HEK293T (cell line): ENCODE measurements at regions not wholly inside any gene's neighbourhood (a gene's known extent, or its start where the extent isn't known, plus 50 kb on each side); places are given as distances from the start of the nearest gene placed in this dataset.

Source experiments
- CTCF ChIA-PET: fragments of 350-600 bp; formaldehyde crosslinking; extraction: SDS; loops from one replicate; lab custom pipeline; 2021; ENCODE audit warnings: antibody characterized with exemption, inconsistent platforms; lab: Yijun Ruan, JAX
- POLR2A ChIA-PET: fragments of 350-600 bp; formaldehyde crosslinking; extraction: SDS; loops from one replicate; lab custom pipeline; 2020; ENCODE audit warnings: antibody characterized with exemption, inconsistent platforms; lab: Yijun Ruan, JAX
- DNase-seq: peaks from one replicate; pipeline ENCODE4 v3.0.0; 2012; ENCODE audit warnings: mixed read lengths; ENCODE audit errors: extremely low spot score
- ARNT ChIP-seq: fragments of 450-650 bp; IDR thresholded peaks from 2 replicates; pipeline ENCODE4 v1.6.1; 2017; ENCODE audit warnings: mild to moderate bottlenecking
- BHLHE40 ChIP-seq: fragments of 450-650 bp; IDR thresholded peaks from 2 replicates; pipeline ENCODE4 v1.6.1; 2016; ENCODE audit warnings: mild to moderate bottlenecking, moderate library complexity, borderline replicate concordance
- CTBP1 ChIP-seq: fragments of 450-650 bp; IDR thresholded peaks from 2 replicates; pipeline ENCODE4 v1.6.1; 2016; ENCODE audit warnings: borderline replicate concordance
- ELF4 ChIP-seq: fragments of 450-650 bp; IDR thresholded peaks from 2 replicates; pipeline ENCODE4 v1.6.1; 2017; ENCODE audit warnings: antibody characterized with exemption
- FOXA1 ChIP-seq: fragments of 450-650 bp; IDR thresholded peaks from 2 replicates; pipeline ENCODE4 v1.6.1; 2016; ENCODE audit warnings: mild to moderate bottlenecking
- FOXK2 ChIP-seq: fragments of 450-650 bp; IDR thresholded peaks from 2 replicates; pipeline ENCODE4 v1.6.1; 2016; ENCODE audit warnings: mild to moderate bottlenecking
- FOXM1 ChIP-seq: fragments of 450-650 bp; IDR thresholded peaks from 2 replicates; pipeline ENCODE4 v1.6.1; 2017; ENCODE audit warnings: mild to moderate bottlenecking, borderline replicate concordance
- HDGF ChIP-seq: fragments of 450-650 bp; IDR thresholded peaks from 2 replicates; pipeline ENCODE4 v1.6.1; 2017; ENCODE audit warnings: antibody characterized with exemption, borderline replicate concordance
- L3MBTL2 ChIP-seq: fragments of 450-650 bp; conservative IDR thresholded peaks from 2 replicates; pipeline ENCODE4 v1.6.1; 2016; ENCODE audit warnings: mild to moderate bottlenecking
- LEF1 ChIP-seq: fragments of 450-650 bp; IDR thresholded peaks from 2 replicates; pipeline ENCODE4 v1.6.1; 2017; ENCODE audit warnings: mild to moderate bottlenecking, borderline replicate concordance
- NFRKB ChIP-seq: fragments of 450-650 bp; IDR thresholded peaks from 2 replicates; pipeline ENCODE4 v1.6.1; 2016; ENCODE audit warnings: mild to moderate bottlenecking, moderate library complexity
- SP1 ChIP-seq: fragments of 450-650 bp; IDR thresholded peaks from 2 replicates; pipeline ENCODE4 v1.6.1; 2017
- SUZ12 ChIP-seq: fragments of 450-650 bp; IDR thresholded peaks from 2 replicates; pipeline ENCODE4 v1.6.1; 2016; ENCODE audit warnings: mild to moderate bottlenecking
- TARDBP ChIP-seq: fragments of 450-650 bp; IDR thresholded peaks from 2 replicates; pipeline ENCODE4 v1.6.1; 2016
- ZNF384 ChIP-seq: fragments of 450-650 bp; IDR thresholded peaks from 2 replicates; pipeline ENCODE4 v1.6.1; 2016
- TF ChIP-seq, protein P1 (sequence below): fragments of 450-650 bp; IDR thresholded peaks from 2 replicates; pipeline ENCODE4 v1.6.1; 2016

DNA sequence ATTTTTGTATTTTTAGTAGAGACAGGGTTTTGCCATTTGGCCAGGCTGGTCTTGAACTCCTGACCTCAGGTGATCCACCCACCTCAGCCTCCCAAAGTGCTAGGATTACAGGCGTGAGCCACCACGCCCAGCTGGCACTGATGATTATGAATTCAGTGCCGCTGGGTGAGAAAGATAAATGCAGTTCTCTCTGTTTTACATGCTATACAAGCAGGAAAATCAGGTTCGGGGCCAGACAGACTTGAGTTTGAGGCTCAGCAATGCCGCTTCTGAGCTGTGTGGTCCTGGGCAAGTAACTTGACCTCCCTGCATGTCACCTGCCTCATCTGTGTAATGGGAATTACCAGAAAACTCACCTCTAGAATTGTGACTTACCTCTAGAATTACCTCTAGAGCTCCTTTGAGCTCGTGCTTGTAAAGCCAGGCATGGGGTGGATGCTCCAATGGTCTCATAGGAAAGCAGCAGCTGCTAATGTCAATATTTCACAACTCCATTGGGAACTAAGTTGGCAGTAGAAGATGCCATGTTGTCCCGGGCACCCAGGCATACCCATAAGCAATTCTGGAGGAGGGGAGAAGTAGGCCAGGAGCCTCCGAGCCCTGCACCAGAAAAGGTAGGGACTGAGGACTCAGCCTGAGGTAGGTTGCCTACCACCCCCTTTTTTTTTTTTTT lies 119.8 kb upstream of the SLC25A33 start:
- no peak for TF ChIP-seq ELF4
- no peak for TF ChIP-seq CTBP1
- no peak for TF ChIP-seq FOXA1
- TF ChIP-seq BHLHE40, result no peak
- TF ChIP-seq SUZ12, result no peak
- no peak for TF ChIP-seq FOXM1
- no peak for TF ChIP-seq L3MBTL2
- no peak for TF ChIP-seq HDGF
- no peak for TF ChIP-seq FOXK2
- no peak for TF ChIP-seq NFRKB
- no peak for TF ChIP-seq ARNT
- no peak for TF ChIP-seq LEF1
- POLR2A ChIA-PET, result interaction anchor here (1.1 kb wide), 1 partner anchor 10 kb away, joined by 3 read pairs; no protein-coding TSS in a partner anchor
- CTCF ChIA-PET, result no interaction called here
- DNase-seq, result no peak

- TF ChIP-seq FOXM1, result no peak
- no peak for TF ChIP-seq FOXA1
- no peak for TF ChIP-seq SP1
- TF ChIP-seq FOXK2, result no peak
- TF ChIP-seq SUZ12, result no peak
- no peak for TF ChIP-seq ZNF384
- TF ChIP-seq CTBP1, result no peak
- no peak for TF ChIP-seq ELF4
- TF ChIP-seq TARDBP, result no peak
- no peak for TF ChIP-seq LEF1
- no peak for TF ChIP-seq NFRKB
- TF ChIP-seq, protein P1, sequence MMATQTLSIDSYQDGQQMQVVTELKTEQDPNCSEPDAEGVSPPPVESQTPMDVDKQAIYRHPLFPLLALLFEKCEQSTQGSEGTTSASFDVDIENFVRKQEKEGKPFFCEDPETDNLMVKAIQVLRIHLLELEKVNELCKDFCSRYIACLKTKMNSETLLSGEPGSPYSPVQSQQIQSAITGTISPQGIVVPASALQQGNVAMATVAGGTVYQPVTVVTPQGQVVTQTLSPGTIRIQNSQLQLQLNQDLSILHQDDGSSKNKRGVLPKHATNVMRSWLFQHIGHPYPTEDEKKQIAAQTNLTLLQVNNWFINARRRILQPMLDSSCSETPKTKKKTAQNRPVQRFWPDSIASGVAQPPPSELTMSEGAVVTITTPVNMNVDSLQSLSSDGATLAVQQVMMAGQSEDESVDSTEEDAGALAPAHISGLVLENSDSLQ, result no peak
- TF ChIP-seq ARNT, result no peak
- no peak for TF ChIP-seq HDGF
- no peak for TF ChIP-seq BHLHE40
- TF ChIP-seq L3MBTL2, result no peak
- ChIA-PET POLR2A (interaction anchor here (1.2 kb wide), 1 partner anchor 118 kb away, joined by 3 read pairs; the partner anchor contains the start of gene SLC25A33), CTCF (no interaction called here)
- no peak for DNase-seq
Measured at GRCh38 chr1:9420835-9421532, 118.3 kb upstream of the SLC25A33 start.

DNA sequence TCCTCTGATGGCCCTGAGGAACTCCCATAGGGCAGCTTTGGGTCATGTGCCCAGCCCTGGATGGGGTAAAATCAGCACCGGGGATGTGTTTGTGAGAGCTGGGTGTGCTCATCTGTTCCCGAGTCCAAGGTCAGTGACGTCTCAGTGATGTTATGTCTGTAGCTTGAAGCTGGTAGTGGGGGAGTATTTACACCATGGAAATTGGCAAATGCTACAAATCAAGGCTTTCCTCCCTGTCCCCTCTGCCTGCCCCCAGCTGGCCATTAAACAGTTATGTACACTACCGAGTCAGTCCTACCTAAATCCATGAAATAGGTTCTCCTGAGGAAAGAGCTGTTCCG lies 117.8 kb upstream of the SLC25A33 start:
- ChIA-PET POLR2A (interaction anchor here (1.2 kb wide), 1 partner anchor 118 kb away, joined by 3 read pairs; the partner anchor contains the start of gene SLC25A33), CTCF (no interaction called here)
- DNase-seq, result no peak
- TF ChIP-seq BHLHE40 (no peak), SP1 (no peak), SUZ12 (no peak), FOXM1 (no peak), ZNF384 (no peak), TARDBP (no peak), FOXA1 (no peak), ARNT (no peak), L3MBTL2 (no peak), LEF1 (no peak), HDGF (no peak), FOXK2 (no peak), ELF4 (no peak), CTBP1 (no peak), NFRKB (no peak)
- TF ChIP-seq, protein P1, result no peak

DNA sequence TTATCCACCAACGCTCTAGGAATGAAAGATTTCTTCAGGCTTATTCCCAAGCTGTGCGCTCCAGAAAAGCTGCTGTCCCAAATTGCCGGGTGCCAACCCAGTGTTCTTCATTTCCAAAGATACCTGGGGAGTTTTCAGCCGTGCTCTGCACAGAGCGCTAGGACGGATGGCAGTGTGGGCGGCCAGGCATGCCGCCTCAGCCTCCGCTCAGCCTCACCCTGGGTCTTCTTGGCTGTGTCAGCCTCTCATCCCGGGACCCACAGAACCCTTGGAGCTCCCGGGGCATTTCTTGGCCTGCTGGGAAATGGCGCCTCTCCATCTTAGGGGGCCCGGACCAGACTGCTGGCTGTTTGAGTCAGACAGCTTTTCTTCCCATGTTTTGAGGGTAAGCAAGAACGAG lies 116.9 kb upstream of the SLC25A33 start:
- POLR2A ChIA-PET, result interaction anchor here (1.2 kb wide), 1 partner anchor 117 kb away, joined by 3 read pairs; the partner anchor contains the start of gene SLC25A33
- TF ChIP-seq SP1 (no peak), TARDBP (no peak), ELF4 (no peak), FOXA1 (no peak), HDGF (no peak), L3MBTL2 (no peak), ARNT (no peak)
- CTCF ChIA-PET, result interaction anchor here (0.7 to 0.8 kb wide), 2 partner anchors 34 to 155 kb away, joined by 3 read pairs; no protein-coding TSS in a partner anchor
- DNase-seq, result no peak

DNA sequence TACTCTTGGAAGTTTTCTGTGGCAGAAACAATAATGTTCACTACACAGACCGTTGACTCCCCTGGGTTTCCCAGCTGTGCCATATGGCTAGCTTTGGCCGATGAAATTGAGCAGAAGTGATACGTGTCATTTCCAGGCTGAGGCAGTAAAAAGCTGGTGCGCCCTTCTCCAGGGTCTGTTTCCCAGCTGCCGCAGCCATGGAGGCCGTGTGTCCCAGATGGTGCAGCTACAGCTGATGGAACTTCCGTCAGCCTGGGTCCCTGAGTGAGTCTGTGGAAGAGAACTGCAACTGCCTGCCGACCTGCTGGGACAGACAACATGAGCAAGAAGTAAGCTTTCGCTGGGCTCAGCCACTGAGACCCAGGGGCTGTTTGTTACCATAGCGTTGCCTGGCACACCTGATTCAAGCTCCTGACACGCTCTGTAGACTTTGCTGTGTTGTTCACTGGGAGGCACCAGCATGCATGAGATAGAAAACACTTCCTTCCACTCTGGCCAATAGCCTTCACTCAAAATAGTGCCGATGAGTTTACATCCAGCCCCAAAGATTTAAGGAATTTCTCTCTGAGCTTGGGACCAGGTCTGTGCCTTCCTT lies 116.3 kb upstream of the SLC25A33 start:
- TF ChIP-seq FOXM1 (no peak), ZNF384 (no peak), ARNT (no peak), HDGF (no peak), SP1 (no peak), TARDBP (no peak), BHLHE40 (no peak), FOXA1 (no peak), NFRKB (no peak), LEF1 (no peak), FOXK2 (no peak), CTBP1 (no peak), SUZ12 (no peak), L3MBTL2 (no peak), ELF4 (no peak)
- TF ChIP-seq, protein P1, result no peak
- ChIA-PET POLR2A (no interaction called here), CTCF (interaction anchor here (0.7 to 0.8 kb wide), 2 partner anchors 34 to 156 kb away, joined by 3 read pairs; no protein-coding TSS in a partner anchor)
- DNase-seq, result no peak
